ENCODE measurements at regions not wholly inside any gene's neighbourhood (a gene's known extent, or its start where the extent isn't known, plus 50 kb on each side); places are given as distances from the start of the nearest gene placed in this dataset.

DNA sequence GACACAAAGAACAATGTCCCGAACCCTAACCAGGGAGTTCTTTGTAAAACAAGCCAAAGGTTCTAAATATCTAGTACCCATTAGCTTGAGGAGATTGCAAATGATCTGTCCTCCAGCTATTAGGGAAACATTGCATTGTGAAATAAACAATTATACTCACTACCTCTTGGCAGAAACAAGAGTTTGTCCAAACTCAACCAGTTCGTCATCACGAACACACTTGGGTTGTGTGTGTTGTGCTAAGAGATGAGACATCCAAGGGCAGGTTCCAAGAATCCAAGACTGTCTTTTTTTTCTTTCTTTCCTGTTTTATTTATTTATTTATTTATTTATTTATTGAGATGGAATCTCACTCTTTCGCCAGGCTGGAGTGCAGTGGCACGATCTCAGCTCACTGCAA, 793.1 kb upstream of the AUTS2 start:
- TF ChIP-seq, protein P1, sequence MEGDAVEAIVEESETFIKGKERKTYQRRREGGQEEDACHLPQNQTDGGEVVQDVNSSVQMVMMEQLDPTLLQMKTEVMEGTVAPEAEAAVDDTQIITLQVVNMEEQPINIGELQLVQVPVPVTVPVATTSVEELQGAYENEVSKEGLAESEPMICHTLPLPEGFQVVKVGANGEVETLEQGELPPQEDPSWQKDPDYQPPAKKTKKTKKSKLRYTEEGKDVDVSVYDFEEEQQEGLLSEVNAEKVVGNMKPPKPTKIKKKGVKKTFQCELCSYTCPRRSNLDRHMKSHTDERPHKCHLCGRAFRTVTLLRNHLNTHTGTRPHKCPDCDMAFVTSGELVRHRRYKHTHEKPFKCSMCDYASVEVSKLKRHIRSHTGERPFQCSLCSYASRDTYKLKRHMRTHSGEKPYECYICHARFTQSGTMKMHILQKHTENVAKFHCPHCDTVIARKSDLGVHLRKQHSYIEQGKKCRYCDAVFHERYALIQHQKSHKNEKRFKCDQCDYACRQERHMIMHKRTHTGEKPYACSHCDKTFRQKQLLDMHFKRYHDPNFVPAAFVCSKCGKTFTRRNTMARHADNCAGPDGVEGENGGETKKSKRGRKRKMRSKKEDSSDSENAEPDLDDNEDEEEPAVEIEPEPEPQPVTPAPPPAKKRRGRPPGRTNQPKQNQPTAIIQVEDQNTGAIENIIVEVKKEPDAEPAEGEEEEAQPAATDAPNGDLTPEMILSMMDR (IDR thresholded peaks at IDR 0.05; ENCODE audit: low read depth, low read length), result no peak
- no peak for TF ChIP-seq EZH2phosphoT487 (IDR thresholded peaks at IDR 0.05; ENCODE audit: low read depth)

Measured in OCI-LY3 (cell line).